Neural progenitor cell (in vitro differentiated cells): ENCODE measurements at regions not wholly inside any gene's neighbourhood (a gene's known extent, or its start where the extent isn't known, plus 50 kb on each side); places are given as distances from the start of the nearest gene placed in this dataset.

ENCODE experiments used
- DNase-seq: peaks from one replicate; pipeline ENCODE4 v3.0.0-alpha.2; 2016; ENCODE audit warnings: low spot score
- H2AFZ ChIP-seq: fragments of 200-600 bp; sonication (generic); replicated peaks from 2 replicates; pipeline ENCODE4 v1.6.1; 2016; ENCODE audit warnings: antibody characterized with exemption
- H3F3A ChIP-seq: fragments of 200-600 bp; sonication (generic); 2 replicates; pipeline ENCODE4 v1.6.1; 2016; ENCODE audit warnings: antibody characterized with exemption, low read depth
- H3K27ac ChIP-seq: fragments of 200-600 bp; sonication (generic); 2 replicates; pipeline ENCODE4 v1.5.1; 2016; ENCODE audit warnings: mild to moderate bottlenecking
- H3K27me3 ChIP-seq: fragments of 200-600 bp; sonication (generic); 2 replicates; pipeline ENCODE4 v1.6.1; 2016; ENCODE audit warnings: mild to moderate bottlenecking, moderate library complexity
- H3K36me3 ChIP-seq: fragments of 200-600 bp; sonication (generic); 2 replicates; pipeline ENCODE4 v1.5.1; 2016
- H3K4me1 ChIP-seq: fragments of 200-600 bp; sonication (generic); 2 replicates; pipeline ENCODE4 v1.6.1; 2016; ENCODE audit warnings: mixed run types
- H3K4me2 ChIP-seq: fragments of 200-600 bp; sonication (generic); 2 replicates; pipeline ENCODE4 v1.6.1; 2016
- H3K4me3 ChIP-seq: fragments of 200-600 bp; sonication (generic); 2 replicates; pipeline ENCODE4 v1.5.1; 2016
- H3K79me2 ChIP-seq: fragments of 200-600 bp; sonication (generic); 2 replicates; pipeline ENCODE4 v1.6.1; 2016; ENCODE audit warnings: low read depth
- H3K9ac ChIP-seq: fragments of 200-600 bp; sonication (generic); 2 replicates; pipeline ENCODE4 v1.6.1; 2016
- H3K9me3 ChIP-seq: fragments of 200-600 bp; sonication (generic); 2 replicates; pipeline ENCODE4 v1.5.1; 2016; ENCODE audit warnings: low read depth
- H4K20me1 ChIP-seq: fragments of 200-600 bp; sonication (generic); 2 replicates; pipeline ENCODE4 v1.6.1; 2016; ENCODE audit warnings: low read depth
- H3K27ac Mint-ChIP-seq: 3 replicates; pipeline ENCODE4 v1.8.0; 2021; ENCODE audit warnings: mixed read lengths
- H3K27me3 Mint-ChIP-seq: 2 replicates; pipeline ENCODE4 v1.8.0; 2022; ENCODE audit warnings: low read depth, mild to moderate bottlenecking, inconsistent platforms, moderate library complexity, mixed read lengths; ENCODE audit not compliant: insufficient read depth
- H3K36me3 Mint-ChIP-seq: 3 replicates; pipeline ENCODE4 v1.8.0; 2021; ENCODE audit warnings: mixed read lengths
- H3K4me1 Mint-ChIP-seq: 3 replicates; pipeline ENCODE4 v1.8.0; 2021; ENCODE audit warnings: mixed read lengths
- H3K4me3 Mint-ChIP-seq: 3 replicates; pipeline ENCODE4 v1.8.0; 2021; ENCODE audit warnings: mild to moderate bottlenecking, moderate library complexity, mixed read lengths
- H3K9me3 Mint-ChIP-seq: 3 replicates; pipeline ENCODE4 v1.8.0; 2020; ENCODE audit warnings: mixed read lengths
- EZH2 ChIP-seq: fragments of 200-600 bp; sonication (generic); IDR thresholded peaks from 2 replicates; pipeline ENCODE4 v1.6.1; 2017; ENCODE audit warnings: antibody characterized with exemption, mild to moderate bottlenecking, moderate library complexity
- EZH2phosphoT487 ChIP-seq: fragments of 200-600 bp; sonication (generic); IDR thresholded peaks from 2 replicates; pipeline ENCODE4 v1.6.1; 2017; ENCODE audit warnings: antibody characterized with exemption
- TF ChIP-seq, protein P1 (sequence below): fragments of 200-600 bp; sonication (generic); IDR thresholded peaks from 2 replicates; pipeline ENCODE4 v1.5.1; 2017; ENCODE audit warnings: antibody characterized with exemption, mild to moderate bottlenecking

DNA sequence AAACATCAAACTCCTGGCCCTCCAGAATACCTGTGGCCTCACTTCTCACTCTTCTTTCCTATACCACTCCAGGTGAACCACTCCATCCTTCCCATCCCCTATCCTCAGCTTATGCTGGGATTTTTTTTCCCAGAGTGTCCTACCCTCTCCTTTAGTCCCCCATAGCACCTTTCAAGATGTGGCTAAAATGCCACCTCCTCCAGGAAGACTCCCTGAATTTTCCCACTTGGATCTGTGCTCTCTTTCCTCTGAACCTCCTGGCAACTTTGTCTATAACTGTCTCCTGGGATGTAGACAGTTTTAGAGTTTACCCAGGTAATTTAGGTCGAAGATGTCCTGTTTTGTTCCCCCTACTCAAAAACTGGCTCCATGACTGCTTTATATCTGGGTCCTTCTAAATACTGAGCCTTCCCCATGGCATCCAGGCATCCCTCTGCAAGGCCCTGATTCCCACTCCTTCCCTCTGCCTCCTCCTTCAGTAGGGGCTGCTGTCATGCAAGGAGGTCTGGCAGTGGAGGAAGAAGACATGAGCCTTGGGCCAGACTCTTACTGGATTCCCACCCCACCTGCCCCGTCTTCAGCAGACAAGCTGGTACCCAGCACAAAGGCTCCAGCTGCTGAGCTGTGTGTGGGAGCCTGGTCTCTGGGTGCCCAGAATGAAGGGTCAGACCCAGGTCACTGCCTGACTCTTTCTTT is 161.5 kb downstream of the SMAD6 start:
- Histone ChIP-seq H2AFZ (no peak overlapping the region), H3K9me3 (no peaks in the 10 kb centered on the region), H3K4me3 (no peak overlapping the region), H3K4me1 (peaks cover 4% of the 10 kb centered on the region), H3K79me2 (no peaks in the 10 kb centered on the region), H3F3A (no peaks in the 10 kb centered on the region), H3K27ac (no peak overlapping the region), H3K27me3 (no peaks in the 10 kb centered on the region), H3K9ac (no peak overlapping the region), H3K4me2 (no peak overlapping the region), H4K20me1 (no peaks in the 10 kb centered on the region), H3K36me3 (no peaks in the 10 kb centered on the region)
- Mint-ChIP-seq H3K9me3 (no peaks in the 10 kb centered on the region), H3K27ac (no peak overlapping the region), H3K36me3 (no peaks in the 10 kb centered on the region), H3K4me3 (no peak overlapping the region), H3K27me3 (peaks cover 2% of the 10 kb centered on the region), H3K4me1 (peaks cover 9% of the 10 kb centered on the region)
- no peak for DNase-seq
- TF ChIP-seq EZH2 = no peak
- no peak for TF ChIP-seq EZH2phosphoT487

DNA sequence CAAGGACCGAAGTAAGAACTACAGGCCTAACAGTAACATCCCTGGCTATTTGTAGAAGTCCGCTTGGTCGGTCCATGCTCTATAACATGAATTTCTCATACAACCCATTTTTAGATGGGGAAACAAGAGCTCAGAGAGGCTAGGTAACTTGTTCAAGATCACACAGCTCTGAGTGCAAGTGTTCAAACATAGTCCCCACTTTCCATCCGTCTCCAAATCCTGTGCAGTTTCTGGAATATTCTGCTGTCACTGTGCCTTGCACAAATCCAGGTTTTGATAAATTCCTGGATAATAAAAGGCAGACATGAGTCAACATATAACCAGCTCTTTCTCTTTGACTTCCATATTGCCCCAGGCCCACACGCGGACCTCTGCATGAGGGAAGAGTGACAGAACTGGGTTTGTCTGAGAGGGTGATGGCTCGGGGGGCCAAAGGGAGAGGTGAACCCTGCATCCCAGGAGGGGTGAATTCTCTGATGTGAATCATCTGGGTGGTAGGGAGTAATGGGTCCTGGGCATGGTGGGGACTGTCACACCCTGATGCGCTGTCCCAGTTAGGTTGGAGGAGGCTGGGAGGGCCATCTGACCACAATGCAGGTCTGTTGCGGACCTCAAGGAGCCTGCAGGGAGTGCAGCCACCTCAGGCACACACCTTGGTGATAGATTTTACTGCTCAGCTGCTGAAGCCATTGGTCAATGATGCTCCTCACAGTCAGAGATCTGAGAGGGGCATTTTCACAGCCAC is 162.2 kb downstream of the SMAD6 start:
- Mint-ChIP-seq H3K4me1 (peaks cover 14% of the 10 kb centered on the region), H3K27ac (no peak overlapping the region), H3K9me3 (no peaks in the 10 kb centered on the region), H3K27me3 (peaks cover 2% of the 10 kb centered on the region), H3K4me3 (no peak overlapping the region), H3K36me3 (no peaks in the 10 kb centered on the region)
- no peak overlapping the region for H3K9ac ChIP-seq
- no peak overlapping the region for H2AFZ ChIP-seq
- H3K9me3 ChIP-seq = no peaks in the 10 kb centered on the region
- no peak overlapping the region for H3K4me2 ChIP-seq
- H4K20me1 ChIP-seq = no peaks in the 10 kb centered on the region
- no peak overlapping the region for H3K27ac ChIP-seq
- DNase-seq = no peak
- peaks cover 4% of the 10 kb centered on the region for H3K4me1 ChIP-seq
- H3K79me2 ChIP-seq = no peaks in the 10 kb centered on the region
- no peaks in the 10 kb centered on the region for H3K36me3 ChIP-seq
- no peak overlapping the region for H3K4me3 ChIP-seq
- H3K27me3 ChIP-seq = no peaks in the 10 kb centered on the region
- no peak for TF ChIP-seq EZH2phosphoT487
- TF ChIP-seq EZH2 = no peak
- TF ChIP-seq, protein P1, sequence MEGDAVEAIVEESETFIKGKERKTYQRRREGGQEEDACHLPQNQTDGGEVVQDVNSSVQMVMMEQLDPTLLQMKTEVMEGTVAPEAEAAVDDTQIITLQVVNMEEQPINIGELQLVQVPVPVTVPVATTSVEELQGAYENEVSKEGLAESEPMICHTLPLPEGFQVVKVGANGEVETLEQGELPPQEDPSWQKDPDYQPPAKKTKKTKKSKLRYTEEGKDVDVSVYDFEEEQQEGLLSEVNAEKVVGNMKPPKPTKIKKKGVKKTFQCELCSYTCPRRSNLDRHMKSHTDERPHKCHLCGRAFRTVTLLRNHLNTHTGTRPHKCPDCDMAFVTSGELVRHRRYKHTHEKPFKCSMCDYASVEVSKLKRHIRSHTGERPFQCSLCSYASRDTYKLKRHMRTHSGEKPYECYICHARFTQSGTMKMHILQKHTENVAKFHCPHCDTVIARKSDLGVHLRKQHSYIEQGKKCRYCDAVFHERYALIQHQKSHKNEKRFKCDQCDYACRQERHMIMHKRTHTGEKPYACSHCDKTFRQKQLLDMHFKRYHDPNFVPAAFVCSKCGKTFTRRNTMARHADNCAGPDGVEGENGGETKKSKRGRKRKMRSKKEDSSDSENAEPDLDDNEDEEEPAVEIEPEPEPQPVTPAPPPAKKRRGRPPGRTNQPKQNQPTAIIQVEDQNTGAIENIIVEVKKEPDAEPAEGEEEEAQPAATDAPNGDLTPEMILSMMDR = no peak
- H3F3A ChIP-seq = no peaks in the 10 kb centered on the region

DNA sequence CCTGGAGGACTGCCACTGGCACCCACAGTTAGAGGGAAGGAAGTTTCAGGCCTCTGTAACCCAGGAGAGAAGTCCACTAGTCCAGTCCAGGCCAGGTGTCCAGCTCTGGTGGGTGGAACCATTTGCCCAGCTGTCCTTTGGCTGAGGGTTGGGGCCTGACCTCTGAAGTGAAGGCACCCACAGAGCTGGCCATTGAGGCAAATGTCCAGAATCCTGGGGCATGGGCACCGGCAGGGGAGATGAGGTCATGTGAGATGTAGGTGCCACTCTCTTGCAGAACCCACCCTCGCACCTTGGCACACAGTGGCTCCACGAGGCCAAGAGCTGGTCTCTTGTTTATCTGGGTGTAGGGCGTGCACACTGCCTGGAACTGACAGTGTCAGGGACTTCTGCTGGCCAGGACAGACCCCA is 162.8 kb downstream of the SMAD6 start:
- no peaks in the 10 kb centered on the region for H3K36me3 ChIP-seq
- no peak overlapping the region for H2AFZ ChIP-seq
- H3K9me3 ChIP-seq = no peaks in the 10 kb centered on the region
- no peaks in the 10 kb centered on the region for H3F3A ChIP-seq
- H3K79me2 ChIP-seq = no peaks in the 10 kb centered on the region
- Mint-ChIP-seq H3K27me3 (peaks cover 2% of the 10 kb centered on the region), H3K9me3 (peaks cover 4% of the 10 kb centered on the region), H3K27ac (no peak overlapping the region), H3K4me3 (no peak overlapping the region), H3K36me3 (no peaks in the 10 kb centered on the region), H3K4me1 (peaks cover 14% of the 10 kb centered on the region)
- H3K4me2 ChIP-seq = no peak overlapping the region
- peaks cover 4% of the 10 kb centered on the region for H3K4me1 ChIP-seq
- no peak overlapping the region for H3K4me3 ChIP-seq
- TF ChIP-seq, protein P1 = no peak
- no peak for TF ChIP-seq EZH2phosphoT487
- no peak overlapping the region for H3K9ac ChIP-seq
- H4K20me1 ChIP-seq = no peaks in the 10 kb centered on the region
- no peak overlapping the region for H3K27ac ChIP-seq
- DNase-seq = no peak
- no peaks in the 10 kb centered on the region for H3K27me3 ChIP-seq
